ENCODE measurements at regions not wholly inside any gene's neighbourhood (a gene's known extent, or its start where the extent isn't known, plus 50 kb on each side); places are given as distances from the start of the nearest gene placed in this dataset.

- no peak for TF ChIP-seq EZH2 (IDR thresholded peaks at IDR 0.05; ENCODE audit: borderline replicate concordance, low read depth, low read length, severe bottlenecking)
- no peak for TF ChIP-seq CTCF (IDR thresholded peaks at IDR 0.05; ENCODE audit: borderline replicate concordance, extremely low read depth, low read length, poor library complexity, severe bottlenecking)
Measured at GRCh38 chr19:34023381-34023780, 148.9 kb upstream of the LSM14A start.
